ENCODE measurements at regions not wholly inside any gene's neighbourhood (a gene's known extent, or its start where the extent isn't known, plus 50 kb on each side); places are given as distances from the start of the nearest gene placed in this dataset.

DNA sequence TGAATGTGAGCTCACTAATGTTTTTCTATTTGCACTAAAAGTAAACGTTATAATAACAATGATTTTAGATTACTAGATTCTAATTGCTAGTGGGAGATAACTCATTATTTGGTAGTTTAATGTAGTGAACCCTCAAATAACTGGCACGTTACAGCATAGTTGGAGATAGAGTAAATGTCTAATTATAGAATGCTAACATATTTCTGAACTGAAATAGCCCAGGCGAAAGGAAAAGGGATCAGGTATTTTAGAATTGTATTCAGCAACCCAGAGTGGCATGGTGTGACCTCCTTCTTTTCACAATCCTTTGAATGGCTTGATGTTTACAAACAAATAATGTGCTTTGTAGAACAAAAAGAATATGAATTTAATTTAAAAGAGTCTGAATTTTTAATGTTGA, 1221.2 kb downstream of the CDH8 start:
- no peak for TF ChIP-seq SIN3A (IDR thresholded peaks at IDR 0.05; ENCODE audit: borderline replicate concordance, insufficient read depth, low read depth, low read length)
- TF ChIP-seq, protein P1, sequence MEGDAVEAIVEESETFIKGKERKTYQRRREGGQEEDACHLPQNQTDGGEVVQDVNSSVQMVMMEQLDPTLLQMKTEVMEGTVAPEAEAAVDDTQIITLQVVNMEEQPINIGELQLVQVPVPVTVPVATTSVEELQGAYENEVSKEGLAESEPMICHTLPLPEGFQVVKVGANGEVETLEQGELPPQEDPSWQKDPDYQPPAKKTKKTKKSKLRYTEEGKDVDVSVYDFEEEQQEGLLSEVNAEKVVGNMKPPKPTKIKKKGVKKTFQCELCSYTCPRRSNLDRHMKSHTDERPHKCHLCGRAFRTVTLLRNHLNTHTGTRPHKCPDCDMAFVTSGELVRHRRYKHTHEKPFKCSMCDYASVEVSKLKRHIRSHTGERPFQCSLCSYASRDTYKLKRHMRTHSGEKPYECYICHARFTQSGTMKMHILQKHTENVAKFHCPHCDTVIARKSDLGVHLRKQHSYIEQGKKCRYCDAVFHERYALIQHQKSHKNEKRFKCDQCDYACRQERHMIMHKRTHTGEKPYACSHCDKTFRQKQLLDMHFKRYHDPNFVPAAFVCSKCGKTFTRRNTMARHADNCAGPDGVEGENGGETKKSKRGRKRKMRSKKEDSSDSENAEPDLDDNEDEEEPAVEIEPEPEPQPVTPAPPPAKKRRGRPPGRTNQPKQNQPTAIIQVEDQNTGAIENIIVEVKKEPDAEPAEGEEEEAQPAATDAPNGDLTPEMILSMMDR (IDR thresholded peaks at IDR 0.05) = no peak
- no peak for TF ChIP-seq POLR2AphosphoS5 (IDR thresholded peaks at IDR 0.05; ENCODE audit: low read depth, low read length)
- TF ChIP-seq, protein P2, sequence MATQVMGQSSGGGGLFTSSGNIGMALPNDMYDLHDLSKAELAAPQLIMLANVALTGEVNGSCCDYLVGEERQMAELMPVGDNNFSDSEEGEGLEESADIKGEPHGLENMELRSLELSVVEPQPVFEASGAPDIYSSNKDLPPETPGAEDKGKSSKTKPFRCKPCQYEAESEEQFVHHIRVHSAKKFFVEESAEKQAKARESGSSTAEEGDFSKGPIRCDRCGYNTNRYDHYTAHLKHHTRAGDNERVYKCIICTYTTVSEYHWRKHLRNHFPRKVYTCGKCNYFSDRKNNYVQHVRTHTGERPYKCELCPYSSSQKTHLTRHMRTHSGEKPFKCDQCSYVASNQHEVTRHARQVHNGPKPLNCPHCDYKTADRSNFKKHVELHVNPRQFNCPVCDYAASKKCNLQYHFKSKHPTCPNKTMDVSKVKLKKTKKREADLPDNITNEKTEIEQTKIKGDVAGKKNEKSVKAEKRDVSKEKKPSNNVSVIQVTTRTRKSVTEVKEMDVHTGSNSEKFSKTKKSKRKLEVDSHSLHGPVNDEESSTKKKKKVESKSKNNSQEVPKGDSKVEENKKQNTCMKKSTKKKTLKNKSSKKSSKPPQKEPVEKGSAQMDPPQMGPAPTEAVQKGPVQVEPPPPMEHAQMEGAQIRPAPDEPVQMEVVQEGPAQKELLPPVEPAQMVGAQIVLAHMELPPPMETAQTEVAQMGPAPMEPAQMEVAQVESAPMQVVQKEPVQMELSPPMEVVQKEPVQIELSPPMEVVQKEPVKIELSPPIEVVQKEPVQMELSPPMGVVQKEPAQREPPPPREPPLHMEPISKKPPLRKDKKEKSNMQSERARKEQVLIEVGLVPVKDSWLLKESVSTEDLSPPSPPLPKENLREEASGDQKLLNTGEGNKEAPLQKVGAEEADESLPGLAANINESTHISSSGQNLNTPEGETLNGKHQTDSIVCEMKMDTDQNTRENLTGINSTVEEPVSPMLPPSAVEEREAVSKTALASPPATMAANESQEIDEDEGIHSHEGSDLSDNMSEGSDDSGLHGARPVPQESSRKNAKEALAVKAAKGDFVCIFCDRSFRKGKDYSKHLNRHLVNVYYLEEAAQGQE (IDR thresholded peaks at IDR 0.05; ENCODE audit: insufficient read depth in 1 of 2, low read depth in 2 of 2, low read length in 1 of 2) = no peak
- TF ChIP-seq TCF7L2 (IDR thresholded peaks at IDR 0.05; ENCODE audit: low read depth, low read length) = no peak
- Histone ChIP-seq H3K4me1 (ENCODE audit: control insufficient read depth, insufficient read depth, low read length) (no peaks in the 10 kb centered on the region), H3K27ac (ENCODE audit: low read length) (no peak overlapping the region), H3K36me3 (ENCODE audit: control insufficient read depth, insufficient read depth, low read length) (no peaks in the 10 kb centered on the region), H3K9me3 (ENCODE audit: control insufficient read depth, insufficient read depth, low read depth, low read length) (no peaks in the 10 kb centered on the region), H3K27me3 (ENCODE audit: control insufficient read depth, insufficient read depth, low read length) (no peaks in the 10 kb centered on the region), H3K4me3 (ENCODE audit: low read depth in 2 of 2, low read length in 2 of 2) (no peak overlapping the region)
- no TSS peak for BruUV-seq (replicated peaks)
- intact Hi-C loops (cut with micrococcal nuclease; ENCODE audit: unreplicated experiment) (no loop called here), in situ Hi-C loops (cut with HindIII; ENCODE audit: low pct_unique_long_range_greater_than_20kb, low sequenced_read_pairs) (no loop called here)
- POLR2A ChIA-PET = no interaction called here
- CTCF ChIA-PET = no interaction called here
- DNase-seq (ENCODE audit: low read depth, low spot score) (no peak), ATAC-seq (no peak)

DNA sequence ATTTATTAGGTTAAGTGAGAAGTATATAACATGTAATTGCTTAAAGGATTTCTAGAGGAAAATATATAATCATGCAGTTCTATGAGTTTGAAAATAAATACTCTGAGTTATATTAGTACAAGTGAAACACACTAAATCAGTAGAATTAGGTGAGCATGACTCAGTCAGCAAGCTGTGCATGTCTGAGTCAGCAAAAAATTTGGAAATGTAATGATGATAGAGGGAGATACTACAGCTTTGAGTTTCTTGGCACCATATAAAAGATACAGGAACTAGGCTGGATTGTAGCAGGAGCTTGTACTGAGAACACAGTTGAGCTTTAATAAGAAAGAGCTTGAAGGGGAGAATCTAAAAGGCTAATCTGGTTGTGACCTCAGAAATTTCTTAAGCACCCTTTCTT, 1224.6 kb downstream of the CDH8 start:
- Histone ChIP-seq H3K9me3 (ENCODE audit: control insufficient read depth, insufficient read depth, low read depth, low read length) (no peaks in the 10 kb centered on the region), H3K36me3 (ENCODE audit: control insufficient read depth, insufficient read depth, low read length) (no peaks in the 10 kb centered on the region), H3K4me1 (ENCODE audit: control insufficient read depth, insufficient read depth, low read length) (no peaks in the 10 kb centered on the region), H3K27me3 (ENCODE audit: control insufficient read depth, insufficient read depth, low read length) (no peaks in the 10 kb centered on the region), H3K27ac (ENCODE audit: low read length) (no peak overlapping the region), H3K4me3 (ENCODE audit: low read depth in 2 of 2, low read length in 2 of 2) (no peak overlapping the region)
- CTCF ChIA-PET = no interaction called here
- in situ Hi-C loops (cut with HindIII; ENCODE audit: low pct_unique_long_range_greater_than_20kb, low sequenced_read_pairs) (no loop called here), intact Hi-C loops (cut with micrococcal nuclease; ENCODE audit: unreplicated experiment) (no loop called here)
- POLR2A ChIA-PET = no interaction called here
- no peak for TF ChIP-seq TCF7L2 (IDR thresholded peaks at IDR 0.05; ENCODE audit: low read depth, low read length)
- TF ChIP-seq, protein P1 (IDR thresholded peaks at IDR 0.05) = no peak
- TF ChIP-seq, protein P2 (IDR thresholded peaks at IDR 0.05; ENCODE audit: insufficient read depth in 1 of 2, low read depth in 2 of 2, low read length in 1 of 2) = no peak
- no peak for TF ChIP-seq SIN3A (IDR thresholded peaks at IDR 0.05; ENCODE audit: borderline replicate concordance, insufficient read depth, low read depth, low read length)
- TF ChIP-seq POLR2AphosphoS5 (IDR thresholded peaks at IDR 0.05; ENCODE audit: low read depth, low read length) = no peak
- DNase-seq (ENCODE audit: low read depth, low spot score) = no peak
- ATAC-seq = no peak
- BruUV-seq (replicated peaks) = no TSS peak

All from Panc1 (cell line).